HEK293 (cell line): ENCODE measurements at regions not wholly inside any gene's neighbourhood (a gene's known extent, or its start where the extent isn't known, plus 50 kb on each side); places are given as distances from the start of the nearest gene placed in this dataset.

Experiments
- CTCF ChIA-PET: fragments of 350-600 bp; formaldehyde crosslinking; extraction: SDS; loops from one replicate; lab custom pipeline; 2021; ENCODE audit warnings: antibody characterized with exemption; lab: Yijun Ruan, JAX
- POLR2A ChIA-PET: fragments of 300-600 bp; formaldehyde crosslinking; extraction: SDS; loops from one replicate; lab custom pipeline; 2020; ENCODE audit warnings: antibody characterized with exemption, inconsistent platforms; lab: Yijun Ruan, JAX
- H3K27ac ChIP-seq: fragments of 200-500 bp; sonication (Bioruptor generic); 2 replicates; pipeline ENCODE4 v1.5.1; 2014; ENCODE audit warnings: low read depth, low read length, control low read depth, inconsistent platforms; ENCODE audit errors: extremely low read depth
- H3K36me3 ChIP-seq, 2 experiments: fragments of 200-500 bp in 1 of 2; sonication (Bioruptor generic) in 1 of 2; 1 replicate in 1 of 2; 2 replicates in 1 of 2; pipeline ENCODE4 v1.5.1; 2014 to 2017; ENCODE audit warnings: inconsistent platforms in 2 of 2, low read length in 2 of 2; ENCODE audit not compliant: control insufficient read depth in 2 of 2, insufficient read depth in 1 of 2
- H3K4me1 ChIP-seq: fragments of 200-500 bp; sonication (Bioruptor generic); 2 replicates; pipeline ENCODE4 v1.5.1; 2014; ENCODE audit warnings: mild to moderate bottlenecking, low read length, inconsistent platforms; ENCODE audit not compliant: control insufficient read depth, insufficient read depth
- H3K4me3 ChIP-seq: 2 replicates; pipeline ENCODE4 v1.5.1; 2011; ENCODE audit warnings: low read depth, mild to moderate bottlenecking, control low read depth, low read length, moderate library complexity
- H3K9me3 ChIP-seq: fragments of 200-500 bp; sonication (Bioruptor generic); 2 replicates; pipeline ENCODE4 v1.5.1; 2014; ENCODE audit warnings: low read depth, low read length, inconsistent platforms; ENCODE audit not compliant: control insufficient read depth, insufficient read depth
- KLF8 ChIP-seq: fragments of 450-650 bp; formaldehyde crosslinking; IDR thresholded peaks from 2 replicates; pipeline ENCODE4 v1.5.1; 2016; ENCODE audit warnings: missing biosample characterization, missing genetic modification characterization
- RBAK ChIP-seq: fragments of 450-650 bp; formaldehyde crosslinking; IDR thresholded peaks from 2 replicates; pipeline ENCODE4 v1.5.1; 2016; ENCODE audit warnings: missing biosample characterization, missing genetic modification characterization
- SP2 ChIP-seq: fragments of 450-650 bp; formaldehyde crosslinking; IDR thresholded peaks from 2 replicates; pipeline ENCODE4 v1.5.1; 2016; ENCODE audit warnings: missing biosample characterization, missing genetic modification characterization
- TRIM28 ChIP-seq: IDR thresholded peaks from 2 replicates; pipeline ENCODE4 v1.6.1; 2011; ENCODE audit warnings: low read length, control low read depth, borderline replicate concordance
- ZBTB1 ChIP-seq: fragments of 450-650 bp; formaldehyde crosslinking; IDR thresholded peaks from 2 replicates; pipeline ENCODE4 v1.5.1; 2016; ENCODE audit warnings: missing biosample characterization, missing genetic modification characterization
- ZFP69B ChIP-seq: fragments of 450-650 bp; formaldehyde crosslinking; IDR thresholded peaks from 2 replicates; pipeline ENCODE4 v1.5.1; 2016; ENCODE audit warnings: missing biosample characterization, missing genetic modification characterization
- ZNF112 ChIP-seq: fragments of 450-650 bp; formaldehyde crosslinking; IDR thresholded peaks from 2 replicates; pipeline ENCODE4 v1.5.0; 2017; ENCODE audit warnings: missing biosample characterization, missing genetic modification characterization
- ZNF148 ChIP-seq: fragments of 450-650 bp; formaldehyde crosslinking; IDR thresholded peaks from 2 replicates; pipeline ENCODE4 v1.5.0; 2017; ENCODE audit warnings: missing biosample characterization, missing genetic modification characterization, borderline replicate concordance
- ZNF169 ChIP-seq: fragments of 450-650 bp; formaldehyde crosslinking; IDR thresholded peaks from 2 replicates; pipeline ENCODE4 v1.5.1; 2016; ENCODE audit warnings: missing biosample characterization, missing genetic modification characterization
- ZNF600 ChIP-seq: fragments of 450-650 bp; formaldehyde crosslinking; IDR thresholded peaks from 2 replicates; pipeline ENCODE4 v1.5.1; 2016; ENCODE audit warnings: missing biosample characterization, missing genetic modification characterization
- ZNF664 ChIP-seq: fragments of 450-650 bp; formaldehyde crosslinking; IDR thresholded peaks from 2 replicates; pipeline ENCODE4 v1.5.1; 2016; ENCODE audit warnings: missing biosample characterization, missing genetic modification characterization
- TF ChIP-seq, protein P1 (sequence below): fragments of 450-650 bp; formaldehyde crosslinking; IDR thresholded peaks from 2 replicates; pipeline ENCODE4 v1.5.1; 2017; ENCODE audit warnings: missing biosample characterization, missing genetic modification characterization
- TF ChIP-seq, protein P2 (sequence below): fragments of 450-650 bp; formaldehyde crosslinking; IDR thresholded peaks from 2 replicates; pipeline ENCODE4 v1.5.1; 2016; ENCODE audit warnings: missing biosample characterization, missing genetic modification characterization
- TF ChIP-seq, protein P3 (sequence below): fragments of 450-650 bp; formaldehyde crosslinking; IDR thresholded peaks from 2 replicates; pipeline ENCODE4 v1.5.1; 2016; ENCODE audit warnings: missing biosample characterization, missing genetic modification characterization
- TF ChIP-seq, protein P4 (sequence below): fragments of 450-650 bp; formaldehyde crosslinking; IDR thresholded peaks from 2 replicates; pipeline ENCODE4 v1.5.1; 2017; ENCODE audit warnings: missing biosample characterization, missing genetic modification characterization

DNA sequence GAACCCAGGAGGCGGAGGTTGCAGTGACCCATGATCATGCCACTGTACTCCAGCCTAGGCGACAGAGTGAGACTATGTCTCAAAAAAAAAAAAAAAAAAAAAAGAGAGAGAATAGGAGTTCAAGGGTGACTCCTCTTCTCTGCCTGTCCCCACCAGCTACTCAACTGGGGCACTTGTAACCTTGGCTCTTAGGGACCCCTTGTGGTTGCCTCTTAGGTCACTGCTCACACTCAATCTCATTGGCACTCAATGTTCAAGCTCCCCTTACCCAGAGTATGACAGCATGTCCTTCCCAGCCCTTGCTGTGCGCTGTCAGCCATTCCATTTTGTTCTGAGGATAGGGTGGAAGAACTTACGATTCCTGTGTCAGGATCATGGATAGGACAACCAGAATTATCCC, 82.4 kb upstream of the BEND4 start (continued):
- TF ChIP-seq, protein P1, sequence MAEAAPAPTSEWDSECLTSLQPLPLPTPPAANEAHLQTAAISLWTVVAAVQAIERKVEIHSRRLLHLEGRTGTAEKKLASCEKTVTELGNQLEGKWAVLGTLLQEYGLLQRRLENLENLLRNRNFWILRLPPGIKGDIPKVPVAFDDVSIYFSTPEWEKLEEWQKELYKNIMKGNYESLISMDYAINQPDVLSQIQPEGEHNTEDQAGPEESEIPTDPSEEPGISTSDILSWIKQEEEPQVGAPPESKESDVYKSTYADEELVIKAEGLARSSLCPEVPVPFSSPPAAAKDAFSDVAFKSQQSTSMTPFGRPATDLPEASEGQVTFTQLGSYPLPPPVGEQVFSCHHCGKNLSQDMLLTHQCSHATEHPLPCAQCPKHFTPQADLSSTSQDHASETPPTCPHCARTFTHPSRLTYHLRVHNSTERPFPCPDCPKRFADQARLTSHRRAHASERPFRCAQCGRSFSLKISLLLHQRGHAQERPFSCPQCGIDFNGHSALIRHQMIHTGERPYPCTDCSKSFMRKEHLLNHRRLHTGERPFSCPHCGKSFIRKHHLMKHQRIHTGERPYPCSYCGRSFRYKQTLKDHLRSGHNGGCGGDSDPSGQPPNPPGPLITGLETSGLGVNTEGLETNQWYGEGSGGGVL (tag by site-specific recombination), result no peak
- TF ChIP-seq, protein P2, sequence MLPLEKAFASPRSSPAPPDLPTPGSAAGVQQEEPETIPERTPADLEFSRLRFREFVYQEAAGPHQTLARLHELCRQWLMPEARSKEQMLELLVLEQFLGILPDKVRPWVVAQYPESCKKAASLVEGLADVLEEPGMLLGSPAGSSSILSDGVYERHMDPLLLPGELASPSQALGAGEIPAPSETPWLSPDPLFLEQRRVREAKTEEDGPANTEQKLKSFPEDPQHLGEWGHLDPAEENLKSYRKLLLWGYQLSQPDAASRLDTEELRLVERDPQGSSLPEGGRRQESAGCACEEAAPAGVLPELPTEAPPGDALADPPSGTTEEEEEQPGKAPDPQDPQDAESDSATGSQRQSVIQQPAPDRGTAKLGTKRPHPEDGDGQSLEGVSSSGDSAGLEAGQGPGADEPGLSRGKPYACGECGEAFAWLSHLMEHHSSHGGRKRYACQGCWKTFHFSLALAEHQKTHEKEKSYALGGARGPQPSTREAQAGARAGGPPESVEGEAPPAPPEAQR (tag by site-specific recombination), result no peak
- TF ChIP-seq ZBTB1 (tag by site-specific recombination) (no peak), ZNF600 (no peak), RBAK (no peak)
- TF ChIP-seq, protein P3, sequence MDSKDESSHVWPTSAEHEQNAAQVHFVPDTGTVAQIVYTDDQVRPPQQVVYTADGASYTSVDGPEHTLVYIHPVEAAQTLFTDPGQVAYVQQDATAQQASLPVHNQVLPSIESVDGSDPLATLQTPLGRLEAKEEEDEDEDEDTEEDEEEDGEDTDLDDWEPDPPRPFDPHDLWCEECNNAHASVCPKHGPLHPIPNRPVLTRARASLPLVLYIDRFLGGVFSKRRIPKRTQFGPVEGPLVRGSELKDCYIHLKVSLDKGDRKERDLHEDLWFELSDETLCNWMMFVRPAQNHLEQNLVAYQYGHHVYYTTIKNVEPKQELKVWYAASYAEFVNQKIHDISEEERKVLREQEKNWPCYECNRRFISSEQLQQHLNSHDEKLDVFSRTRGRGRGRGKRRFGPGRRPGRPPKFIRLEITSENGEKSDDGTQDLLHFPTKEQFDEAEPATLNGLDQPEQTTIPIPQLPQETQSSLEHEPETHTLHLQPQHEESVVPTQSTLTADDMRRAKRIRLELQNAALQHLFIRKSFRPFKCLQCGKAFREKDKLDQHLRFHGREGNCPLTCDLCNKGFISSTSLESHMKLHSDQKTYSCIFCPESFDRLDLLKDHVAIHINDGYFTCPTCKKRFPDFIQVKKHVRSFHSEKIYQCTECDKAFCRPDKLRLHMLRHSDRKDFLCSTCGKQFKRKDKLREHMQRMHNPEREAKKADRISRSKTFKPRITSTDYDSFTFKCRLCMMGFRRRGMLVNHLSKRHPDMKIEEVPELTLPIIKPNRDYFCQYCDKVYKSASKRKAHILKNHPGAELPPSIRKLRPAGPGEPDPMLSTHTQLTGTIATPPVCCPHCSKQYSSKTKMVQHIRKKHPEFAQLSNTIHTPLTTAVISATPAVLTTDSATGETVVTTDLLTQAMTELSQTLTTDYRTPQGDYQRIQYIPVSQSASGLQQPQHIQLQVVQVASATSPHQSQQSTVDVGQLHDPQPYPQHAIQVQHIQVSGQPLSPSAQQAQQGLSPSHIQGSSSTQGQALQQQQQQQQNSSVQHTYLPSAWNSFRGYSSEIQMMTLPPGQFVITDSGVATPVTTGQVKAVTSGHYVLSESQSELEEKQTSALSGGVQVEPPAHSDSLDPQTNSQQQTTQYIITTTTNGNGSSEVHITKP, result no peak

DNA sequence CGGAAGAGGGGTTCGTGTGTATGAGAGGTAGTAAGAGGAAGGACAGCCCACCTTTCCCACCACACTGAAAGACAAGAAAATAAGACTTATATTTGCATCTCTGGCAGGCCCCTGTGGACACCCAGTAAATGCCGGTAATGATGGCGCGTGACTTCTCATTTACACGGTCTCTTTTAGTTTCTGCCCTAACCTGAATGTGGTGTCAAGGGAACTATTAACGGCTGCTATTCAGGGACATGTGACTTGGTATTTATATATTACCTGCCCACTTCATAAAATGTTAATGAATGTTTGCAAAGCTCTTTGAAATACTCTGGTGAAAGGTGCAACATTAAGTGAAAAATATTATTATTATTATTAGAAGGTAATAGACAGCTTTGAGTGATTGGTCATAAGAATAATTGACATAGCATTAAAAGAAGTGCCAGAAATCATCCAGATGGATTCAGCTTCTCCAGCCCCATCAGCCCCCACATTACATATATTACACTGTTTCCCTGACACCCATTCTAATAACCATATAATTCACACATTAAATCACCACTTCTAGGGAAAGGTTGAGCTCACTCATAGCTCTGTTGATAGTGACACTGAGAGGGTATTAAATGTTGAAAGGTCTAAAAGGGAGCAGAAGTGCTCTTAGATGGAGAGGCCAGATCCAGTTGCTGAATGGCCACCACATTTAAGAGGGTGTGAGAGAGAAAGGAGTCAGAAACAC, 83.0 kb upstream of the BEND4 start:
- H3K9me3 ChIP-seq, result no peaks in the 10 kb centered on the region
- no peaks in the 10 kb centered on the region for H3K36me3 ChIP-seq
- no peak overlapping the region for H3K4me3 ChIP-seq
- ChIA-PET CTCF (interaction anchor here (0.6 kb wide), 1 partner anchor 379 kb away, joined by 5 read pairs; no protein-coding TSS in a partner anchor), POLR2A (no interaction called here)
- H3K27ac ChIP-seq, result no peak overlapping the region
- H3K4me1 ChIP-seq, result no peaks in the 10 kb centered on the region
- TF ChIP-seq ZFP69B (tag by site-specific recombination) (no peak), TRIM28 (no peak), ZNF169 (tag by site-specific recombination) (no peak), ZNF112 (tag by site-specific recombination) (no peak), ZNF148 (tag by site-specific recombination) (no peak), SP2 (tag by site-specific recombination) (no peak), KLF8 (tag by site-specific recombination) (no peak), ZNF664 (tag by site-specific recombination) (no peak)
- TF ChIP-seq, protein P4, sequence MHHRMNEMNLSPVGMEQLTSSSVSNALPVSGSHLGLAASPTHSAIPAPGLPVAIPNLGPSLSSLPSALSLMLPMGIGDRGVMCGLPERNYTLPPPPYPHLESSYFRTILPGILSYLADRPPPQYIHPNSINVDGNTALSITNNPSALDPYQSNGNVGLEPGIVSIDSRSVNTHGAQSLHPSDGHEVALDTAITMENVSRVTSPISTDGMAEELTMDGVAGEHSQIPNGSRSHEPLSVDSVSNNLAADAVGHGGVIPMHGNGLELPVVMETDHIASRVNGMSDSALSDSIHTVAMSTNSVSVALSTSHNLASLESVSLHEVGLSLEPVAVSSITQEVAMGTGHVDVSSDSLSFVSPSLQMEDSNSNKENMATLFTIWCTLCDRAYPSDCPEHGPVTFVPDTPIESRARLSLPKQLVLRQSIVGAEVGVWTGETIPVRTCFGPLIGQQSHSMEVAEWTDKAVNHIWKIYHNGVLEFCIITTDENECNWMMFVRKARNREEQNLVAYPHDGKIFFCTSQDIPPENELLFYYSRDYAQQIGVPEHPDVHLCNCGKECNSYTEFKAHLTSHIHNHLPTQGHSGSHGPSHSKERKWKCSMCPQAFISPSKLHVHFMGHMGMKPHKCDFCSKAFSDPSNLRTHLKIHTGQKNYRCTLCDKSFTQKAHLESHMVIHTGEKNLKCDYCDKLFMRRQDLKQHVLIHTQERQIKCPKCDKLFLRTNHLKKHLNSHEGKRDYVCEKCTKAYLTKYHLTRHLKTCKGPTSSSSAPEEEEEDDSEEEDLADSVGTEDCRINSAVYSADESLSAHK (tag by site-specific recombination), result no peak
